Transverse colon (tissue), 4 donors: ENCODE measurements at regions not wholly inside any gene's neighbourhood (a gene's known extent, or its start where the extent isn't known, plus 50 kb on each side); places are given as distances from the start of the nearest gene placed in this dataset.

Experiments used
- small RNA-seq, 4 donors: library from RNA; depleted of rRNA; stranded (forward); fragments of <200 nt; gene quantifications; one replicate each; pipeline ENCODE3, GENCODE V24; 2016

Small RNA genes in the stretch of these regions (small RNA-seq; reads per million reads assigned to genes)
- gene AC233263.1 (0 reads per million in 4 donors), gene AC233263.2 (0 reads per million in 4 donors), gene IGKV1D-35 (0 reads per million in 4 donors), gene IGKV2D-19 (0 reads per million in 4 donors), gene IGKV2D-36 (0 reads per million in 4 donors), gene IGKV2D-38 (0 reads per million in 4 donors), gene IGKV3D-25 (0 reads per million in 4 donors)
